OCI-LY7 (cell line): ENCODE measurements at regions not wholly inside any gene's neighbourhood (a gene's known extent, or its start where the extent isn't known, plus 50 kb on each side); places are given as distances from the start of the nearest gene placed in this dataset.
"Not testable (repeated sequence)": the region's sequence is repeated elsewhere in the genome, so short reads cannot be mapped to it uniquely, and the experiment has no call there.

Experiments used
- EZH2phosphoT487 ChIP-seq: fragments of 200-600 bp; sonication (generic); IDR thresholded peaks from 2 replicates; pipeline ENCODE4 v1.6.1; 2018; ENCODE audit warnings: low read depth, borderline replicate concordance, mild to moderate bottlenecking, mixed run types, antibody characterized with exemption, low read length, moderate library complexity, mixed read lengths
- TF ChIP-seq, protein P1 (sequence below): fragments of 200-600 bp; sonication (generic); conservative IDR thresholded peaks from 2 replicates; pipeline ENCODE4 v1.5.1; 2014; ENCODE audit warnings: mild to moderate bottlenecking, antibody characterized with exemption, low read length, moderate library complexity, mixed read lengths

DNA sequence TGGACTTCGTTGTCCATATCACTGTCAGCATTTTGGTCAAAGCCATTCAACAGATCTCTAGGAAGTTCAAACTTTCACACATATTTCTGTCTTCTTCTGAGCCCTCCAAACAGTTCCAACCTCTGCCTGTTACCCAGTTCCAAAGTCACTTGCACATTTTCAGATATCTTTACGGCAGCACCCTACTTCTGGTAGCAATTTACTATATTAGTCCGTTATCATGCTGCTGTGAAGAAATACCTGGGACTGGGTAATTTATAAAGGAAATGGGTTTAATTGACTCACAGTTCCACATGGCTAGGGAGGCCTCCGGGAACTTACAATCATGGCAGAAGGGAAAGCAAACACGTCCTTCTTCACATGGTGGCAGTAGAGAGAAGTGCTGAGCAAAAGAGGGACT, 60.6 kb upstream of the HGFAC start:
- TF ChIP-seq, protein P1, sequence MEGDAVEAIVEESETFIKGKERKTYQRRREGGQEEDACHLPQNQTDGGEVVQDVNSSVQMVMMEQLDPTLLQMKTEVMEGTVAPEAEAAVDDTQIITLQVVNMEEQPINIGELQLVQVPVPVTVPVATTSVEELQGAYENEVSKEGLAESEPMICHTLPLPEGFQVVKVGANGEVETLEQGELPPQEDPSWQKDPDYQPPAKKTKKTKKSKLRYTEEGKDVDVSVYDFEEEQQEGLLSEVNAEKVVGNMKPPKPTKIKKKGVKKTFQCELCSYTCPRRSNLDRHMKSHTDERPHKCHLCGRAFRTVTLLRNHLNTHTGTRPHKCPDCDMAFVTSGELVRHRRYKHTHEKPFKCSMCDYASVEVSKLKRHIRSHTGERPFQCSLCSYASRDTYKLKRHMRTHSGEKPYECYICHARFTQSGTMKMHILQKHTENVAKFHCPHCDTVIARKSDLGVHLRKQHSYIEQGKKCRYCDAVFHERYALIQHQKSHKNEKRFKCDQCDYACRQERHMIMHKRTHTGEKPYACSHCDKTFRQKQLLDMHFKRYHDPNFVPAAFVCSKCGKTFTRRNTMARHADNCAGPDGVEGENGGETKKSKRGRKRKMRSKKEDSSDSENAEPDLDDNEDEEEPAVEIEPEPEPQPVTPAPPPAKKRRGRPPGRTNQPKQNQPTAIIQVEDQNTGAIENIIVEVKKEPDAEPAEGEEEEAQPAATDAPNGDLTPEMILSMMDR = not testable (repeated sequence)
- TF ChIP-seq EZH2phosphoT487 = not testable (repeated sequence)
